GM19468 (cell line): ENCODE measurements at regions not wholly inside any gene's neighbourhood (a gene's known extent, or its start where the extent isn't known, plus 50 kb on each side); places are given as distances from the start of the nearest gene placed in this dataset.

ENCODE experiments used
- ATAC-seq: cut with Tn5 transposase; IDR thresholded peaks from one replicate; pipeline ENCODE4 v1.9.1; 2021; ENCODE audit warnings: mild to moderate bottlenecking, moderate library complexity, moderate number of reproducible peaks; ENCODE audit not compliant: unreplicated experiment; ENCODE audit errors: extremely low read depth

- no peak for ATAC-seq
Observed at GRCh38 chr3:99049164-99049563, 147.7 kb upstream of the DCBLD2 start.

GRCh38 chr3:99041747-99042146, 140.3 kb upstream of the DCBLD2 start:
- ATAC-seq, result no peak

- no peak for ATAC-seq
Observed at GRCh38 chr3:99031778-99032177, 130.3 kb upstream of the DCBLD2 start.

- peak; percentile 37 for ATAC-seq
Observed at GRCh38 chr3:99023590-99024192, 122.2 kb upstream of the DCBLD2 start.

GRCh38 chr3:99021466-99021865, 120.0 kb upstream of the DCBLD2 start:
- ATAC-seq, result no peak

- no peak for ATAC-seq
Observed at GRCh38 chr3:99016452-99016851, 115.0 kb upstream of the DCBLD2 start.

GRCh38 chr3:99013777-99014315, 112.4 kb upstream of the DCBLD2 start:
- ATAC-seq, result no peak

GRCh38 chr3:99013077-99013476, 111.6 kb upstream of the DCBLD2 start:
- ATAC-seq, result no peak

- ATAC-seq, result peak; percentile 61
Observed at GRCh38 chr3:99012051-99012450, 110.6 kb upstream of the DCBLD2 start.

- ATAC-seq, result no peak
Observed at GRCh38 chr3:99009851-99010250, 108.4 kb upstream of the DCBLD2 start.

GRCh38 chr3:99006686-99007085, 105.2 kb upstream of the DCBLD2 start:
- ATAC-seq, result no peak

- ATAC-seq, result no peak
Observed at GRCh38 chr3:98999675-99000074, 98.2 kb upstream of the DCBLD2 start.

GRCh38 chr3:98994128-98994762, 92.8 kb upstream of the DCBLD2 start:
- no peak for ATAC-seq

- no peak for ATAC-seq
Observed at GRCh38 chr3:98991393-98991792, 89.9 kb upstream of the DCBLD2 start.

- ATAC-seq, result no peak
Observed at GRCh38 chr3:98990657-98991056, 89.2 kb upstream of the DCBLD2 start.

- no peak for ATAC-seq
Observed at GRCh38 chr3:98986073-98986472, 84.6 kb upstream of the DCBLD2 start.

- no peak for ATAC-seq
Observed at GRCh38 chr3:98985431-98985830, 83.9 kb upstream of the DCBLD2 start.

- ATAC-seq, result no peak
Observed at GRCh38 chr3:98984024-98984423, 82.5 kb upstream of the DCBLD2 start.

GRCh38 chr3:98982351-98982750, 80.9 kb upstream of the DCBLD2 start:
- no peak for ATAC-seq

- ATAC-seq, result peak; percentile 82
Observed at GRCh38 chr3:98980915-98981596, 79.6 kb upstream of the DCBLD2 start.

- no peak for ATAC-seq
Observed at GRCh38 chr3:98979296-98979695, 77.8 kb upstream of the DCBLD2 start.
